IMR-90 (cell line): ENCODE measurements at regions not wholly inside any gene's neighbourhood (a gene's known extent, or its start where the extent isn't known, plus 50 kb on each side); places are given as distances from the start of the nearest gene placed in this dataset.

Source experiments
- ATAC-seq: fragments of 200-7000 bp; cut with Tn5 transposase; 2 replicates; pipeline ENCODE4 v1.9.1; 2020; ENCODE audit warnings: low read depth, mild to moderate bottlenecking, moderate library complexity
- BruUV-seq: library from RNA; stranded (reverse); fragments of 400-500 nt; replicated peaks from 2 replicates; lab custom pipeline; 2021; lab: Mats Ljungman, UMichigan
- CTCF ChIA-PET: fragments of 300-600 bp; formaldehyde crosslinking; extraction: SDS; loops from one replicate; lab custom pipeline; 2021; ENCODE audit warnings: antibody characterized with exemption; lab: Yijun Ruan, JAX
- POLR2A ChIA-PET: fragments of 300-600 bp; sonication (Branson Sonifier 250); formaldehyde crosslinking; loops from one replicate; lab custom pipeline; 2022; ENCODE audit warnings: antibody characterized with exemption; ENCODE audit not compliant: unreplicated experiment; lab: Charles Lee
- DNase-seq: peaks from one replicate; pipeline ENCODE4 v3.0.0; 2013
- H2AFZ ChIP-seq: replicated peaks from 2 replicates; pipeline ENCODE3; 2013; ENCODE audit warnings: low read length, mild to moderate bottlenecking; ENCODE audit not compliant: poor library complexity
- H2AK5ac ChIP-seq: 2 replicates; pipeline ENCODE4 v1.6.1; 2013; ENCODE audit warnings: low read depth, low read length, inconsistent platforms
- H2AK9ac ChIP-seq: replicated peaks from 2 replicates; pipeline ENCODE3; 2013; ENCODE audit warnings: mild to moderate bottlenecking, low read depth, low read length, moderate library complexity; ENCODE audit not compliant: poor library complexity
- H2BK120ac ChIP-seq: 2 replicates; pipeline ENCODE4 v1.6.1; 2013; ENCODE audit warnings: low read depth, low read length, inconsistent platforms
- H2BK15ac ChIP-seq: 3 replicates; pipeline ENCODE4 v1.6.1; 2013; ENCODE audit warnings: low read depth, low read length, inconsistent platforms
- H2BK20ac ChIP-seq: 2 replicates; pipeline ENCODE4 v1.6.1; 2013; ENCODE audit warnings: low read depth, mild to moderate bottlenecking, inconsistent platforms, low read length, moderate library complexity
- H2BK5ac ChIP-seq: 2 replicates; pipeline ENCODE4 v1.6.1; 2013; ENCODE audit warnings: mild to moderate bottlenecking, low read depth, low read length, inconsistent platforms; ENCODE audit not compliant: poor library complexity, severe bottlenecking
- H3K14ac ChIP-seq: replicated peaks from 2 replicates; pipeline ENCODE4 v1.6.1; 2013; ENCODE audit warnings: low read depth, low read length, inconsistent platforms
- H3K18ac ChIP-seq: 2 replicates; pipeline ENCODE4 v1.6.1; 2013; ENCODE audit warnings: low read depth, low read length, control low read depth
- H3K23ac ChIP-seq: 2 replicates; pipeline ENCODE4 v1.6.1; 2013; ENCODE audit warnings: low read depth, low read length, inconsistent platforms
- H3K27ac ChIP-seq: 2 replicates; pipeline ENCODE4 v1.5.1; 2013; ENCODE audit warnings: mild to moderate bottlenecking, control low read depth, low read length; ENCODE audit not compliant: insufficient read depth
- H3K27me3 ChIP-seq: 2 replicates; pipeline ENCODE4 v1.6.1; 2013; ENCODE audit warnings: low read length; ENCODE audit not compliant: control insufficient read depth, insufficient read depth
- H3K36me3 ChIP-seq: 2 replicates; pipeline ENCODE4 v1.6.1; 2013; ENCODE audit warnings: low read length, mixed read lengths; ENCODE audit not compliant: control insufficient read depth, insufficient read depth
- H3K4ac ChIP-seq: 2 replicates; pipeline ENCODE4 v1.6.1; 2013; ENCODE audit warnings: low read depth, low read length, inconsistent platforms
- H3K4me1 ChIP-seq: 2 replicates; pipeline ENCODE4 v1.6.1; 2013; ENCODE audit warnings: low read length, mixed read lengths; ENCODE audit not compliant: control insufficient read depth, insufficient read depth
- H3K4me2 ChIP-seq: 2 replicates; pipeline ENCODE4 v1.6.1; 2013; ENCODE audit warnings: low read depth, mild to moderate bottlenecking, control low read depth, low read length, moderate library complexity
- H3K4me3 ChIP-seq: 2 replicates; pipeline ENCODE4 v1.5.1; 2013; ENCODE audit warnings: low read depth, mild to moderate bottlenecking, control low read depth, low read length, moderate library complexity; ENCODE audit not compliant: insufficient read depth
- H3K56ac ChIP-seq: 2 replicates; pipeline ENCODE4 v1.6.1; 2013; ENCODE audit warnings: low read length, inconsistent platforms; ENCODE audit not compliant: insufficient read depth; ENCODE audit errors: extremely low read depth
- H3K79me1 ChIP-seq, 2 experiments: 2 replicates each; pipeline ENCODE4 v1.6.1; 2013; ENCODE audit warnings: low read length in 2 of 2, inconsistent platforms in 1 of 2, low read depth in 1 of 2
- H3K9ac ChIP-seq: 2 replicates; pipeline ENCODE4 v1.6.1; 2013; ENCODE audit warnings: low read depth, low read length, control low read depth
- H3K9me1 ChIP-seq: 2 replicates; pipeline ENCODE4 v1.6.1; 2013; ENCODE audit warnings: low read length, inconsistent platforms; ENCODE audit not compliant: insufficient read depth
- H3K9me3 ChIP-seq: 2 replicates; pipeline ENCODE4 v1.6.1; 2013; ENCODE audit warnings: low read length; ENCODE audit not compliant: control insufficient read depth, insufficient read depth
- H4K20me1 ChIP-seq: 2 replicates; pipeline ENCODE4 v1.6.1; 2013; ENCODE audit warnings: low read length, inconsistent platforms; ENCODE audit not compliant: insufficient read depth
- H4K5ac ChIP-seq: 2 replicates; pipeline ENCODE4 v1.6.1; 2013; ENCODE audit warnings: mild to moderate bottlenecking, low read depth, low read length, control low read depth
- H4K8ac ChIP-seq, 2 experiments: 2 replicates each; pipeline ENCODE4 v1.6.1; 2013; ENCODE audit warnings: low read depth in 2 of 2, low read length in 2 of 2, control low read depth in 1 of 2, inconsistent platforms in 1 of 2
- H4K91ac ChIP-seq: 2 replicates; pipeline ENCODE4 v1.6.1; 2013; ENCODE audit warnings: low read depth, low read length, inconsistent platforms; ENCODE audit not compliant: insufficient read depth
- BHLHE40 ChIP-seq: fragments of 150-350 bp; IDR thresholded peaks from 2 replicates; pipeline ENCODE4 v1.6.1; 2016; ENCODE audit warnings: mild to moderate bottlenecking, low read depth, low read length
- CEBPB ChIP-seq: IDR thresholded peaks from 2 replicates; pipeline ENCODE4 v1.6.1; 2012; ENCODE audit warnings: low read depth, low read length, improper control_type of control experiment
- MAFK ChIP-seq: IDR thresholded peaks from 2 replicates; pipeline ENCODE4 v1.6.1; 2012; ENCODE audit warnings: low read depth, low read length, improper control_type of control experiment
- NFE2L2 ChIP-seq: fragments of 150-350 bp; IDR thresholded peaks from 2 replicates; pipeline ENCODE4 v1.6.1; 2016; ENCODE audit warnings: low read depth, mild to moderate bottlenecking, low read length
- RFX5 ChIP-seq: IDR thresholded peaks from 2 replicates; pipeline ENCODE4 v1.8.0; 2012; ENCODE audit warnings: low read depth, mild to moderate bottlenecking, low read length, moderate library complexity
- USF2 ChIP-seq: fragments of 150-350 bp; IDR thresholded peaks from 2 replicates; pipeline ENCODE4 v1.6.1; 2017; ENCODE audit warnings: mild to moderate bottlenecking, antibody characterized with exemption, low read length, low read depth
- WGBS, 2 experiments: methylation state at CpG; one replicate each; pipeline versions ENCODE4 v1.1.5 to v1.1.7; 2013; ENCODE audit warnings: missing lambda C conversion rate in 2 of 2; ENCODE audit not compliant: insufficient read length in 1 of 2; ENCODE audit errors: extremely low coverage in 2 of 2; 5-methylcytosine and 5-hydroxymethylcytosine counted together
- dilution Hi-C: fragments of 300-500 bp; cut with HindIII; formaldehyde crosslinking; loops from one replicate; pipeline ENCODE4 v1.14.3; 2018; ENCODE audit warnings: low sequenced_read_pairs; ENCODE audit not compliant: unreplicated experiment
- in situ Hi-C: fragments of 300-500 bp; cut with MboI; formaldehyde crosslinking; loops from 3 replicates; pipeline ENCODE4 v1.14.3; 2019; ENCODE audit warnings: low sequenced_read_pairs, inconsistent platforms, mixed read lengths
- intact Hi-C: fragments of 100-400 bp; cut with micrococcal nuclease; formaldehyde crosslinking; loops from 2 replicates; pipeline ENCODE4 v1.10.0; 2022

DNA sequence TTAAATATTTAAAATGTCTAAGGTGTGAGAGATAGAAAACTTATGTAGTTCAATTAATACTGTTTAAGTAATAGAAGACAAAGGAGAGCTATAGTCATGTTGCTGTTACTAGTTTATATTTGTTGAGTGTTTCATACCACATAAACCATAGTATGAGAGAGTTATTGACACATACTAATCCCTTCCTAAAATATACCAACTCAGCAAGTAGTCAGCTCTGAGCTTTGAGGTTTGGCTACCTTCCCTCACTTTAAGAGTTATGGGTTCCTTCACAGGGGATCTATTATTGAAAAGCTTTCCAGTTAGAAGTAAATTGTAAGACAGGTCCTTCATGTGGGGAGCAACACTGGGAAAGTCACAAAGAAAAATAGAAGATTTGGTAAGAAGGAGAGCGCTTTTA, 701.6 kb upstream of the ZEB2 start:
- Histone ChIP-seq H4K20me1 (no peaks in the 10 kb centered on the region), H3K36me3 (no peaks in the 10 kb centered on the region), H3K56ac (no peak overlapping the region), H3K79me1 (no peaks in the 10 kb centered on the region), H2AK5ac (no peak overlapping the region), H3K14ac (no peak overlapping the region), H3K4ac (no peak overlapping the region), H3K27me3 (no peaks in the 10 kb centered on the region), H3K9ac (no peak overlapping the region), H3K18ac (no peak overlapping the region), H3K4me3 (no peak overlapping the region), H2BK15ac (no peak overlapping the region), H2AK9ac (no peak overlapping the region), H2BK120ac (no peak overlapping the region), H3K27ac (no peak overlapping the region), H4K5ac (no peak overlapping the region), H3K9me1 (no peaks in the 10 kb centered on the region), H2AFZ (no peak overlapping the region), H3K9me3 (no peaks in the 10 kb centered on the region), H3K23ac (no peak overlapping the region), H2BK20ac (no peak overlapping the region), H3K4me2 (no peak overlapping the region), H2BK5ac (no peak overlapping the region), H4K8ac (no peak overlapping the region), H4K91ac (no peak overlapping the region), H3K4me1 (no peaks in the 10 kb centered on the region)
- ChIA-PET CTCF (interaction anchor here (0.9 kb wide), 1 partner anchor 11 kb away, joined by 3 read pairs; no protein-coding TSS in a partner anchor), POLR2A (no interaction called here)
- DNase-seq, result no peak
- no TSS peak for BruUV-seq
- ATAC-seq, result no peak
- WGBS, 2 experiments, result no CpG with 5 or more reads among the region's 1 CpG
- intact Hi-C loops (no loop called here), dilution Hi-C loops (no loop called here), in situ Hi-C loops (no loop called here)
- TF ChIP-seq RFX5, result no peak
- no peak for TF ChIP-seq NFE2L2
- no peak for TF ChIP-seq USF2
- TF ChIP-seq MAFK, result no peak
- TF ChIP-seq CEBPB, result no peak
- no peak for TF ChIP-seq BHLHE40
